OCI-M2 (cell line): ENCODE measurements at regions not wholly inside any gene's neighbourhood (a gene's known extent, or its start where the extent isn't known, plus 50 kb on each side); places are given as distances from the start of the nearest gene placed in this dataset.
"Not testable (repeated sequence)": the region's sequence is repeated elsewhere in the genome, so short reads cannot be mapped to it uniquely, and the experiment has no call there.

Experiments
- DNase-seq: peaks from one replicate; lab custom pipeline; 2025; ENCODE audit not compliant: unreplicated experiment; lab: John Stamatoyannopoulos, UW

- DNase-seq: not testable (repeated sequence)
Observed at GRCh38 chr7:138366137-138366536, 93.9 kb upstream of the TRIM24 start.

- not testable (repeated sequence) for DNase-seq
Observed at GRCh38 chr7:138366676-138367075, 93.4 kb upstream of the TRIM24 start.

GRCh38 chr7:138369797-138370196 is 90.3 kb upstream of the TRIM24 start:
- no peak for DNase-seq

- no peak for DNase-seq
Observed at GRCh38 chr7:138370956-138371355, 89.1 kb upstream of the TRIM24 start.

- DNase-seq: no peak
Observed at GRCh38 chr7:138374119-138374693, 85.9 kb upstream of the TRIM24 start.

- no peak for DNase-seq
Observed at GRCh38 chr7:138377306-138377705, 82.8 kb upstream of the TRIM24 start.

GRCh38 chr7:138378741-138379559 is 81.1 kb upstream of the TRIM24 start:
- no peak for DNase-seq

GRCh38 chr7:138382862-138383565 is 77.0 kb upstream of the TRIM24 start:
- DNase-seq: no peak

GRCh38 chr7:138386821-138387220 is 73.2 kb upstream of the TRIM24 start:
- no peak for DNase-seq

- no peak for DNase-seq
Observed at GRCh38 chr7:138387755-138388475, 72.1 kb upstream of the TRIM24 start.

GRCh38 chr7:138388673-138389491 is 71.2 kb upstream of the TRIM24 start:
- no peak for DNase-seq

GRCh38 chr7:138395763-138396162 is 64.3 kb upstream of the TRIM24 start:
- DNase-seq: no peak

GRCh38 chr7:138396251-138397070 is 63.6 kb upstream of the TRIM24 start:
- DNase-seq: no peak

- not testable (repeated sequence) for DNase-seq
Observed at GRCh38 chr7:138397071-138397433, 63.0 kb upstream of the TRIM24 start.

- no peak for DNase-seq
Observed at GRCh38 chr7:138398857-138399256, 61.2 kb upstream of the TRIM24 start.

- peak; percentile 44 for DNase-seq
Observed at GRCh38 chr7:138400400-138400886, 59.6 kb upstream of the TRIM24 start.

- no peak for DNase-seq
Observed at GRCh38 chr7:138402749-138403148, 57.3 kb upstream of the TRIM24 start.

GRCh38 chr7:138405496-138405895 is 54.6 kb upstream of the TRIM24 start:
- no peak for DNase-seq

GRCh38 chr7:138407792-138408191 is 52.3 kb upstream of the TRIM24 start:
- DNase-seq: no peak
